HTR-8/SVneo (cell line): ENCODE measurements at regions not wholly inside any gene's neighbourhood (a gene's known extent, or its start where the extent isn't known, plus 50 kb on each side); places are given as distances from the start of the nearest gene placed in this dataset.
"Not testable (repeated sequence)": the region's sequence is repeated elsewhere in the genome, so short reads cannot be mapped to it uniquely, and the experiment has no call there.

Source experiments
- DNase-seq: peaks from one replicate; pipeline ENCODE4 v3.0.0; 2011; ENCODE audit warnings: low spot score, mixed read lengths; ENCODE audit not compliant: insufficient read length
- FAIRE-seq: peaks from 2 replicates; lab custom pipeline; 2011; peaks lifted over from hg19 to GRCh38; lab: Jason Lieb, UNC

GRCh38 chr16:77488652-77489051, 53.8 kb upstream of the ADAMTS18 start:
- DNase-seq (no peak), FAIRE-seq (no peak)

GRCh38 chr16:77491091-77491490, 56.3 kb upstream of the ADAMTS18 start:
- no peak for DNase-seq
- FAIRE-seq = no peak

- no peak for DNase-seq
- no peak for FAIRE-seq
Measured at GRCh38 chr16:77496934-77497333, 62.1 kb upstream of the ADAMTS18 start.

- no peak for FAIRE-seq
- DNase-seq = no peak
Measured at GRCh38 chr16:77499373-77500285, 64.8 kb upstream of the ADAMTS18 start.

GRCh38 chr16:77500286-77500598, 65.4 kb upstream of the ADAMTS18 start:
- FAIRE-seq (no peak), DNase-seq (no peak)

GRCh38 chr16:77500934-77501664, 66.3 kb upstream of the ADAMTS18 start:
- no peak for FAIRE-seq
- DNase-seq = no peak

GRCh38 chr16:77502448-77502847, 67.6 kb upstream of the ADAMTS18 start:
- no peak for FAIRE-seq
- no peak for DNase-seq

GRCh38 chr16:77506492-77506891, 71.7 kb upstream of the ADAMTS18 start:
- not testable (repeated sequence) for DNase-seq, FAIRE-seq

- no peak for FAIRE-seq
Measured at GRCh38 chr16:77509051-77509450, 74.2 kb upstream of the ADAMTS18 start.

GRCh38 chr16:77509796-77510195, 75.0 kb upstream of the ADAMTS18 start:
- no peak for FAIRE-seq
- no peak for DNase-seq

More at GRCh38 chr16:77509051-77509450, 74.2 kb upstream of the ADAMTS18 start:
- no peak for DNase-seq

- DNase-seq (no peak), FAIRE-seq (peak; percentile 36)
Measured at GRCh38 chr16:77511053-77511452, 76.2 kb upstream of the ADAMTS18 start.

GRCh38 chr16:77514500-77515220, 79.8 kb upstream of the ADAMTS18 start:
- DNase-seq (no peak), FAIRE-seq (no peak)

GRCh38 chr16:77525226-77525625, 90.4 kb upstream of the ADAMTS18 start:
- not testable (repeated sequence) for DNase-seq, FAIRE-seq

- DNase-seq (no peak), FAIRE-seq (no peak)
Measured at GRCh38 chr16:77531752-77532151, 96.9 kb upstream of the ADAMTS18 start.

- FAIRE-seq (no peak), DNase-seq (no peak)
Measured at GRCh38 chr16:77536809-77537208, 102.0 kb upstream of the ADAMTS18 start.

- no peak for DNase-seq
- FAIRE-seq = no peak
Measured at GRCh38 chr16:77539421-77540034, 104.7 kb upstream of the ADAMTS18 start.

GRCh38 chr16:77540646-77541045, 105.8 kb upstream of the ADAMTS18 start:
- DNase-seq (no peak), FAIRE-seq (no peak)

- FAIRE-seq = no peak
- no peak for DNase-seq
Measured at GRCh38 chr16:77541165-77541564, 106.3 kb upstream of the ADAMTS18 start.

GRCh38 chr16:77548151-77548550, 113.3 kb upstream of the ADAMTS18 start:
- DNase-seq = no peak
- FAIRE-seq = no peak

GRCh38 chr16:77548766-77549165, 113.9 kb upstream of the ADAMTS18 start:
- FAIRE-seq (no peak), DNase-seq (no peak)
